IMR-90 (cell line): ENCODE measurements at regions not wholly inside any gene's neighbourhood (a gene's known extent, or its start where the extent isn't known, plus 50 kb on each side); places are given as distances from the start of the nearest gene placed in this dataset.

ENCODE experiments used
- ATAC-seq: fragments of 200-7000 bp; cut with Tn5 transposase; 2 replicates; pipeline ENCODE4 v1.9.1; 2020; ENCODE audit warnings: low read depth, mild to moderate bottlenecking, moderate library complexity
- BruUV-seq: library from RNA; stranded (reverse); fragments of 400-500 nt; replicated peaks from 2 replicates; lab custom pipeline; 2021; lab: Mats Ljungman, UMichigan
- CTCF ChIA-PET: fragments of 300-600 bp; formaldehyde crosslinking; extraction: SDS; loops from one replicate; lab custom pipeline; 2021; ENCODE audit warnings: antibody characterized with exemption; lab: Yijun Ruan, JAX
- POLR2A ChIA-PET: fragments of 300-600 bp; sonication (Branson Sonifier 250); formaldehyde crosslinking; loops from one replicate; lab custom pipeline; 2022; ENCODE audit warnings: antibody characterized with exemption; ENCODE audit not compliant: unreplicated experiment; lab: Charles Lee
- DNase-seq: peaks from one replicate; pipeline ENCODE4 v3.0.0; 2013
- H2AFZ ChIP-seq: replicated peaks from 2 replicates; pipeline ENCODE3; 2013; ENCODE audit warnings: low read length, mild to moderate bottlenecking; ENCODE audit not compliant: poor library complexity
- H2AK5ac ChIP-seq: 2 replicates; pipeline ENCODE4 v1.6.1; 2013; ENCODE audit warnings: low read depth, low read length, inconsistent platforms
- H2AK9ac ChIP-seq: replicated peaks from 2 replicates; pipeline ENCODE3; 2013; ENCODE audit warnings: mild to moderate bottlenecking, low read depth, low read length, moderate library complexity; ENCODE audit not compliant: poor library complexity
- H2BK120ac ChIP-seq: 2 replicates; pipeline ENCODE4 v1.6.1; 2013; ENCODE audit warnings: low read depth, low read length, inconsistent platforms
- H2BK15ac ChIP-seq: 3 replicates; pipeline ENCODE4 v1.6.1; 2013; ENCODE audit warnings: low read depth, low read length, inconsistent platforms
- H2BK20ac ChIP-seq: 2 replicates; pipeline ENCODE4 v1.6.1; 2013; ENCODE audit warnings: low read depth, mild to moderate bottlenecking, inconsistent platforms, low read length, moderate library complexity
- H2BK5ac ChIP-seq: 2 replicates; pipeline ENCODE4 v1.6.1; 2013; ENCODE audit warnings: mild to moderate bottlenecking, low read depth, low read length, inconsistent platforms; ENCODE audit not compliant: poor library complexity, severe bottlenecking
- H3K14ac ChIP-seq: replicated peaks from 2 replicates; pipeline ENCODE4 v1.6.1; 2013; ENCODE audit warnings: low read depth, low read length, inconsistent platforms
- H3K18ac ChIP-seq: 2 replicates; pipeline ENCODE4 v1.6.1; 2013; ENCODE audit warnings: low read depth, low read length, control low read depth
- H3K23ac ChIP-seq: 2 replicates; pipeline ENCODE4 v1.6.1; 2013; ENCODE audit warnings: low read depth, low read length, inconsistent platforms
- H3K27ac ChIP-seq: 2 replicates; pipeline ENCODE4 v1.5.1; 2013; ENCODE audit warnings: mild to moderate bottlenecking, control low read depth, low read length; ENCODE audit not compliant: insufficient read depth
- H3K27me3 ChIP-seq: 2 replicates; pipeline ENCODE4 v1.6.1; 2013; ENCODE audit warnings: low read length; ENCODE audit not compliant: control insufficient read depth, insufficient read depth
- H3K36me3 ChIP-seq: 2 replicates; pipeline ENCODE4 v1.6.1; 2013; ENCODE audit warnings: low read length, mixed read lengths; ENCODE audit not compliant: control insufficient read depth, insufficient read depth
- H3K4ac ChIP-seq: 2 replicates; pipeline ENCODE4 v1.6.1; 2013; ENCODE audit warnings: low read depth, low read length, inconsistent platforms
- H3K4me1 ChIP-seq: 2 replicates; pipeline ENCODE4 v1.6.1; 2013; ENCODE audit warnings: low read length, mixed read lengths; ENCODE audit not compliant: control insufficient read depth, insufficient read depth
- H3K4me2 ChIP-seq: 2 replicates; pipeline ENCODE4 v1.6.1; 2013; ENCODE audit warnings: low read depth, mild to moderate bottlenecking, control low read depth, low read length, moderate library complexity
- H3K4me3 ChIP-seq: 2 replicates; pipeline ENCODE4 v1.5.1; 2013; ENCODE audit warnings: low read depth, mild to moderate bottlenecking, control low read depth, low read length, moderate library complexity; ENCODE audit not compliant: insufficient read depth
- H3K56ac ChIP-seq: 2 replicates; pipeline ENCODE4 v1.6.1; 2013; ENCODE audit warnings: low read length, inconsistent platforms; ENCODE audit not compliant: insufficient read depth; ENCODE audit errors: extremely low read depth
- H3K79me1 ChIP-seq, 2 experiments: 2 replicates each; pipeline ENCODE4 v1.6.1; 2013; ENCODE audit warnings: low read length in 2 of 2, inconsistent platforms in 1 of 2, low read depth in 1 of 2
- H3K9ac ChIP-seq: 2 replicates; pipeline ENCODE4 v1.6.1; 2013; ENCODE audit warnings: low read depth, low read length, control low read depth
- H3K9me1 ChIP-seq: 2 replicates; pipeline ENCODE4 v1.6.1; 2013; ENCODE audit warnings: low read length, inconsistent platforms; ENCODE audit not compliant: insufficient read depth
- H3K9me3 ChIP-seq: 2 replicates; pipeline ENCODE4 v1.6.1; 2013; ENCODE audit warnings: low read length; ENCODE audit not compliant: control insufficient read depth, insufficient read depth
- H4K20me1 ChIP-seq: 2 replicates; pipeline ENCODE4 v1.6.1; 2013; ENCODE audit warnings: low read length, inconsistent platforms; ENCODE audit not compliant: insufficient read depth
- H4K5ac ChIP-seq: 2 replicates; pipeline ENCODE4 v1.6.1; 2013; ENCODE audit warnings: mild to moderate bottlenecking, low read depth, low read length, control low read depth
- H4K8ac ChIP-seq, 2 experiments: 2 replicates each; pipeline ENCODE4 v1.6.1; 2013; ENCODE audit warnings: low read depth in 2 of 2, low read length in 2 of 2, control low read depth in 1 of 2, inconsistent platforms in 1 of 2
- H4K91ac ChIP-seq: 2 replicates; pipeline ENCODE4 v1.6.1; 2013; ENCODE audit warnings: low read depth, low read length, inconsistent platforms; ENCODE audit not compliant: insufficient read depth
- BHLHE40 ChIP-seq: fragments of 150-350 bp; IDR thresholded peaks from 2 replicates; pipeline ENCODE4 v1.6.1; 2016; ENCODE audit warnings: mild to moderate bottlenecking, low read depth, low read length
- CEBPB ChIP-seq: IDR thresholded peaks from 2 replicates; pipeline ENCODE4 v1.6.1; 2012; ENCODE audit warnings: low read depth, low read length, improper control_type of control experiment
- CTCF ChIP-seq: conservative IDR thresholded peaks from 2 replicates; pipeline ENCODE4 v1.5.1; 2012; ENCODE audit warnings: mild to moderate bottlenecking, low read depth, low read length, improper control_type of control experiment
- FOS ChIP-seq: fragments of 150-350 bp; IDR thresholded peaks from 2 replicates; pipeline ENCODE4 v1.6.1; 2016; ENCODE audit warnings: low read depth, low read length
- MAZ ChIP-seq: IDR thresholded peaks from 2 replicates; pipeline ENCODE4 v1.6.1; 2012; ENCODE audit warnings: low read depth, mild to moderate bottlenecking, low read length, improper control_type of control experiment, moderate library complexity, borderline replicate concordance
- MXI1 ChIP-seq: IDR thresholded peaks from 2 replicates; pipeline ENCODE4 v1.6.1; 2012; ENCODE audit warnings: low read depth, mild to moderate bottlenecking, low read length, moderate library complexity, borderline replicate concordance
- NFE2L2 ChIP-seq: fragments of 150-350 bp; IDR thresholded peaks from 2 replicates; pipeline ENCODE4 v1.6.1; 2016; ENCODE audit warnings: low read depth, mild to moderate bottlenecking, low read length
- POLR2A ChIP-seq: IDR thresholded peaks from 2 replicates; pipeline ENCODE4 v1.6.1; 2012; ENCODE audit warnings: mild to moderate bottlenecking, low read depth, low read length
- RFX5 ChIP-seq: IDR thresholded peaks from 2 replicates; pipeline ENCODE4 v1.8.0; 2012; ENCODE audit warnings: low read depth, mild to moderate bottlenecking, low read length, moderate library complexity
- SMC3 ChIP-seq: fragments of 150-350 bp; IDR thresholded peaks from 2 replicates; pipeline ENCODE4 v1.6.1; 2016; ENCODE audit warnings: low read depth, mild to moderate bottlenecking, antibody characterized with exemption, low read length, moderate library complexity
- USF2 ChIP-seq: fragments of 150-350 bp; IDR thresholded peaks from 2 replicates; pipeline ENCODE4 v1.6.1; 2017; ENCODE audit warnings: mild to moderate bottlenecking, antibody characterized with exemption, low read length, low read depth
- WGBS, 2 experiments: methylation state at CpG; one replicate each; pipeline versions ENCODE4 v1.1.5 to v1.1.7; 2013; ENCODE audit warnings: missing lambda C conversion rate in 2 of 2; ENCODE audit not compliant: insufficient read length in 1 of 2; ENCODE audit errors: extremely low coverage in 2 of 2; 5-methylcytosine and 5-hydroxymethylcytosine counted together
- dilution Hi-C: fragments of 300-500 bp; cut with HindIII; formaldehyde crosslinking; loops from one replicate; pipeline ENCODE4 v1.14.3; 2018; ENCODE audit warnings: low sequenced_read_pairs; ENCODE audit not compliant: unreplicated experiment
- in situ Hi-C: fragments of 300-500 bp; cut with MboI; formaldehyde crosslinking; loops from 3 replicates; pipeline ENCODE4 v1.14.3; 2019; ENCODE audit warnings: low sequenced_read_pairs, inconsistent platforms, mixed read lengths
- intact Hi-C: fragments of 100-400 bp; cut with micrococcal nuclease; formaldehyde crosslinking; loops from 2 replicates; pipeline ENCODE4 v1.10.0; 2022

GRCh38 chr2:57296795-57297517, 749.6 kb upstream of the VRK2 start:
- Histone ChIP-seq H4K91ac (no peak overlapping the region), H2BK15ac (no peak overlapping the region), H3K9ac (no peak overlapping the region), H3K56ac (no peak overlapping the region), H3K23ac (no peak overlapping the region), H2AFZ (no peak overlapping the region), H3K4ac (no peak overlapping the region), H3K36me3 (no peaks in the 10 kb centered on the region), H2AK5ac (no peak overlapping the region), H4K20me1 (no peaks in the 10 kb centered on the region), H2BK20ac (no peak overlapping the region), H3K14ac (no peak overlapping the region), H2BK120ac (no peak overlapping the region), H4K8ac (no peak overlapping the region), H3K9me3 (peaks cover 3% of the 10 kb centered on the region; the same call in 1 of the 2 replicates), H4K5ac (no peak overlapping the region), H3K9me1 (no peaks in the 10 kb centered on the region), H3K18ac (no peak overlapping the region), H2AK9ac (no peak overlapping the region), H3K4me1 (no peaks in the 10 kb centered on the region), H3K4me2 (no peak overlapping the region), H2BK5ac (no peak overlapping the region), H3K4me3 (no peak overlapping the region), H3K79me1 (no peaks in the 10 kb centered on the region), H3K27ac (no peak overlapping the region), H3K27me3 (no peaks in the 10 kb centered on the region)
- CTCF ChIA-PET, result no interaction called here
- no TSS peak for BruUV-seq
- intact Hi-C loops (no loop called here), dilution Hi-C loops (no loop called here), in situ Hi-C loops (no loop called here)
- no CpG with 5 or more reads among the region's 2 CpGs for WGBS, 2 experiments
- POLR2A ChIA-PET, result no interaction called here
- ATAC-seq (no peak), DNase-seq (no peak)
- TF ChIP-seq RFX5 (no peak), FOS (no peak), POLR2A (no peak), USF2 (no peak), NFE2L2 (no peak), MXI1 (no peak), SMC3 (no peak), MAZ (no peak), BHLHE40 (no peak), CTCF (no peak), CEBPB (no peak)
